Suppressor macrophage treated with lipopolysaccharide for 4 hours (primary cell): ENCODE measurements at regions not wholly inside any gene's neighbourhood (a gene's known extent, or its start where the extent isn't known, plus 50 kb on each side); places are given as distances from the start of the nearest gene placed in this dataset.

ENCODE experiments used
- DNase-seq: peaks from one replicate; pipeline ENCODE4 v3.0.0-alpha.2; 2020

DNA sequence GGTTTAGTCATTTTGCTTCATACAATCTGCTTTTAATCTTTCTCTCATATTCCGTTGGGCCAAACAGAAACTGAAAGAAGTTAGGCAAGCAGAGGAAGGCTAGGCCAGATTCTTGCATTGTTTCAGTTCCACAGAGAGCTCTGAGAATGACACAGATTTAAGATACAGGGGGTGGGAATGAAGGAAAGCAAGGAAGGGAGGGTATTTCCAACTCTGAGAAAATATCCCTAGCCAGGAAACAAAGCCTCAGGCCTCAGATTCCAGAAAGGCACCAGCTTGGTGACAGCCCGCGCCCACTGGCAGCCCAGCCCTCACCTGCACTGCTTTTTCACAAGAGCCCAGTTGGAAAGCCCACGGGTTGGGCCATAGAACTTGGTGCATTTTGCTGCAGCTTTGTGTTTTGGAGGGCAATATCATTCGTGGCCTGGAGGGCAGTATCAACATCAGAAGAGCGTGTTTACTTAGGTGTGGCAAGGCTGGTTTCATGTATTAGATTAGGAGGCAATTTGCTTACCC is 63.5 kb downstream of the ENC1 start:
- peak; percentile 90 for DNase-seq

DNA sequence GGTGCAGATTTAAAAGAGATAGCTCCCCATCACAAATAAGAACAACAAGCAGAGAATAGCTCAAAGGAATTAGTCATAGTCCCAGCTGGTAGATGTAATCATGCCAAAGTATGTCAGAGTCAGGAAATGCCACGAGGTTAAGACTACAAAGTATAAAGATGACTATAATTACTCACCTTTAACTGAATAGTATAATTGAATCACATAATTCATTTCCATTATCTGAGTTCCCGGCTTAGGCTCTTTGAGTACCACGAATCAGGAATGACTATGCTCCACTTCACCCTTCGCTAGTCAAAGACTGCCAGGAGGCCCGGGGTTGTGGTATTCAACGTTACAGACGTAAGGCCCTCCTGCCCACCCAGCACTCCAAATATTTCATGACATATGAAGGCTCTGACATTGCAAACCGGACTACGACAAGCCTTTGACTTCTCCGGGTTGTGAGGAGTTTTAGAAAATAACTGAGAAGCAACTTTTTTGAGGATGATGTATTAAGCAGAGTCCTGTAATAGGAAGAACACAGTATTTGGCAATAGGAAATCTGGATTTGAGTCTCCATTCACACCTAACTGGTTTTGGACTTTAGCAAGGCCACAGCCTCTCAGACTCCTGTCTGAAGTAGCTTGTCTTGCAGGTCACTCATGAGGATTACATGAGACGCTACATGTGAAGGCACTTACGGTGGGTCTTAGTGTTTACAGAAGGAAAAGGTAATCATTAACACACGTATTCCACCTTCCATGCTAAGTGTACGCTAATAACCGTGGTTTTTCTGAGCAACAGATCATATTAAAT is 64.6 kb downstream of the ENC1 start:
- peak; percentile 34 for DNase-seq

DNA sequence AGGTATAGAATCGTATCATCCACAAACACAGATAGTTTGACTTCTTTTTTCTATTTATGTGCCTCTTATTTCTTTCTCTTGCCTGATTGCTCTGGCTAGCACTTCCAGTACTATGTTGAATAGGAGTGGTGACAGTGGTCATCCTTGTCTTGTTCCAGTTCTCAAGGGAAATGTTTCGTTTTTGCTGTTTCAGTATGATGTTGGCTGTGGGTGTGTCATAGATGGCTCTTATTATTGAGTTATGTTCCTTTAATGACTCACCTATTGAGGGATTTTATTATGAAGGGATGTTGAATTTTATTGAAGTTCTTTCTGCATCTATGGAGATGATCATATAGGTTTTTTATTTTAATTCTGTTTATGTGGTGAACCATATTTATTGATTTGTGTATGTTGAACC is 70.3 kb downstream of the ENC1 start:
- DNase-seq = peak; percentile 22

DNA sequence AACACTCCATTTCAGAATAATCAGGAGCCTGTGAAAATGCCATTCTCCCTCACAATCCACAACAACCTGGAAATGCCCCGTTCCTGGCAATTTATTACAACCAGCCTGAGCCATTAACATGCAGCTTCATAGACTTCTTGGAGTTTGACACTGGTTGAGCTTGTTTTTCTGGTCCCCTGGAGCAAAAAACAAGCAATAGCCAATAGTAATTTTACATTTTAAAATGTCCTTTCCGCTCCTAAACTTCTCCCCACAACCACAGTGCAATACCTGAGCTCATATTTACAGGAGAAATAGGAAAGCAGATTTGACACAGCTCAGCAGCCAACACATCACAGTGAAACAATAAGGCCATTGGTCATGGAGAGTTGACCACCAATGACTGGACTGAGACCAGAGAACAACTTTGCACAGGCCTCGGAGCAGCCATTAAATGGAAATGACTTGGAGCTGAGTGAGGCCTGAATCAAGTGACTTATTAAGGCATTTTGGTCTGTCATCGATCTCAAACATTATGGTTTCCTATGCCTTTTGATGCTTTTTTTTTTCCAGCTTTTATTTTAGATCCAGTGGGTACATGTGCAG is 73.0 kb downstream of the ENC1 start:
- DNase-seq = no peak

DNA sequence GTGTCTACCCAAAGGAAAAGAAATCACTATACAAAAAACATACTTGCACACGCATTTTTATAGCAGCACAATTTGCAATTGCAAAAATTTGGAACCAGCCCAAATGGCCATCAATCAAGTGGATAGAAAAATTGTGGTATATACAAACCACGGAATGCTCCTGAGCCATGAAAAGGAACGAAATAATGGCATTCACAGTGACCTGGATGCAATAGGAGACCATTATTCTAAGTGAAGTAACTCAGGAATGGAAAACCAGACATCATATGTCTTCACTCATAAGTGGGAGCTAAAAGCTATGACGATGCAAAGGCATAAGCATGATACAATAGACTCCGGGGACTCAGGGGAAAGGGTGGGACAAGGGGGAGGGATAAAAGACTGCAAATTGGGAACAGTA is 78.4 kb downstream of the ENC1 start:
- DNase-seq = no peak

DNA sequence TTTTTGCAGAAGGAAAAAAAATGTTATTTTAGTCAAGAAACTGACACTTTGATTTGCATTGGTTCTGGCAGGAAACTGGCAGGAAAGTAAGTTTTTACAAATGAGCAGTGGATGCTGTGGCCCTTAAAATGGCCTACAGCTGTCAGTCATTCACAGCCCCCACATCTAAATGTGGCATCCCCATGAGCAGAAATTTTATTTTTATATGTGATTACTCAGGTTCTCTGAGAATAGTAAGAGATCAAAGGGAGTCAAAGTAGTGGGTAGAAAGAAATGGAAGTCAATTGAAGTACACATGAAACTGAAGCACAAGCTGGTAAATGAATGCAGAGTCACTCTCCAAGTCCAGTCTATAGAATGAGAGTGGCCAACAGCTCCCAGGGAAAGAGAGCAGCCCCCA is 80.3 kb downstream of the ENC1 start:
- DNase-seq = no peak

DNA sequence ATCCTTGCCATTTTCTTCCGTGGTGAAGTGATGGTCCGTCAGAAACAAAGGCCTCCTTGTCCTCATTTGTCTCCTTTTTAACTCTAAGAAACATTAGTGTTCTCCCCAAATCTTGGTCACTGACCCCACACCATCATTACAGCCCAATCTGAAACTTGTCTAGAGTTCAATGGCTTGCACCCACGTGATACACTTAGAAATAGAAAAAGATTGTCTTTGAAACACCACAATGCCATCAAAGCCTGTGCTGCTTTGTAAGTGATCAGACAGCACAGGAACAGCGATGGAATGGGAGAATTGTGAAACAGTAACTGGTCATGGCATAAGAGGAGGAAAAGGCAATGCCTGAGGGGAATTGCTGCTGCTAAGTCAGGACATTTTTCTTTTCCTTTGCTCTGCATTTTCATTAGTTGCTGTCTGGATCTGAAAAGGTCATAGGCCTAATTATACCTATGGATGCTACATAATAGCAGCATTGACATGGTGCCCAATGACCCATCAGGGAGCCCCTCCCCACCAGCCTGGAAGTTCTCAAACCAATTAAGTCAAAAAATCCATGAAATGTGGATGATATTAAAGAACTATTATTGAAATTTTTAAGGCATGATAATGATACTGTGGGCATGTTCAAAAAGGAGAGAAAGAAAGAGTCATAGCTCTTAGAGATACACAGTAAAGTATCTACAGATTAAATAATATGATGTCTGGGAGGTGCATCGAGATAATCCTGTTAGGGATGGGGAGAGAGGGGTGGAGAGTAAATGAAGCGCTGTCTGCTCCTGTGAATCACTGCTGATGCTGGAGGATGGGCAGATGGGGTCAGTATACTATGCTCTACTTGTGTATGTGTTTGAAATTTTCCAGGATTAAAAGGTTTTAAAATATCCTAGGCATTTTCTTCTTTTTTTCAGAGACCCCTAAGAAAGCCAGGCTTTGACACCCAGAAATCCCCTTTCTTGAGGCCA is 83.6 kb downstream of the ENC1 start:
- no peak for DNase-seq

DNA sequence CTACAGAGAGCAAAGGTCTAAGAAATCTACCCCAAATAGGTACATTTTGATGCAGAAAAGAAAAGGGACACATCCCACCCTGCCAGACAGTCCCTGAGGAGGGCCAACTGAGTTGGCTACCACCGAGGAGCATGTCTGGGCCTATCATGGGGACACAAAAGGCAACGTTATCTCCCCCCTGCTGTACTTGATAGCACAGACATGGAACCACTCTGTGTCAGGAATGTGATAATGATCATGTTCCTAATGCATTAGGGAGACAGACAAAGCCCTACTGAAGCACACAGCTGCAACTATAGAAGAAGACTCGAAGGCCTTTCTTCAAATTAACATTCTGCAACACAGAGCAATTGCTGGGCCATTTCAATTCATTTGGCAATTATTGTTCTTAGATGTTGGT is 84.5 kb downstream of the ENC1 start:
- DNase-seq = no peak

DNA sequence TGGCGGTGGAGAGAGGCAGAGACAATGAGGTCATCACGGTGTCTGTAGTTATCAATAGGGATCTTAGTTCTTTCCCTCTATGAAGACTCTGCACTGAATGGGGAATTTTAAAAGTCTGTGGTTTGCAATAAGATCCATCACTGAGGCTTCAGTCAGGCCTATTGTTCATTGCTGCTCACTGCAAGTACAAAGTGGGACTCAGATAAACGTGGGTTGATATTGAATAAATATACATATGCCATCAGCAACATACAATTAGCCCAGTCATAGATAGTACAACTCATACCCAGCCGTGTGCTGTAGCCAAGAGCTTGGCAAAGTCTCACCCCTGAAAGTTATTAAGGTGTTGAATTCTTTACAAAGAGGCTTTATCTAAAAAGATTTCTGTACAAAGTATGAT is 88.4 kb downstream of the ENC1 start:
- DNase-seq = no peak

DNA sequence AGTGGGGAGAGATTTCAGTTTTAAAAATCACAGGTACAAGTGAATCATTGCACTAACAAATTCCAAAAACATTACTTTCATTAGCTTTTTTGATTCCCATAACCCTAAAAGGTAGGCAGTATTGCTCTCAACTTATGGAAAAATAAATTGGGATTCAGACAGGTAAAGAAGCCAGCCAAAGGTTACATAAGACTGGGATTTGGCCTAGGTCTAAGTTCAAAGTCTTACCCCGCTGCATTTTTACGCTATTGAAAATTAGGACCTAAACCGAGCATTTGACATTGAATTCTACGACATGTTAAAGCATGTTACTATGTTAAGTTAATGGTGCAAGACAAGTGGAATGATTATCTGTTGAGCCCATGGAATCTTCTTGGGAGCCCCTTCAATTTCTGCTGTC is 89.6 kb downstream of the ENC1 start:
- no peak for DNase-seq

DNA sequence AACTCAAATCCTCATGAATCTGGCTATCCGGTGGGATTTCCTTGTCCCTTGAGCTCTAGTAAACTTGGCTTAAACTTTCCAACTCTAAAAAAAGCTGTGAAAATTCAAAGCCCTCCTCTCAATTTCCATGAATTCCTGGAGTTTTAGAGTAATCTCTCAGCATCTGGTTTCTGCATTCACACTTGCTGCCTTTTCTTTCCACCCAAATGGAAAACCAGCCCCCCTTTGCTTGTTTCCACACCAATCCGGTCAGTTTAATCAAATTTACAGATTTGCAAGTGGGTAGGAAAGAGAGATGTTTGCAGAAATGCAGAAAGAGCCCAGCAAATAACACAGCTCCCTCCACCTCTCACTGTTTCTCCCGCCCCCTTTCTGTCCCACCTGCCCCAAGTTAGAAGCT is 91.1 kb downstream of the ENC1 start:
- DNase-seq = no peak

DNA sequence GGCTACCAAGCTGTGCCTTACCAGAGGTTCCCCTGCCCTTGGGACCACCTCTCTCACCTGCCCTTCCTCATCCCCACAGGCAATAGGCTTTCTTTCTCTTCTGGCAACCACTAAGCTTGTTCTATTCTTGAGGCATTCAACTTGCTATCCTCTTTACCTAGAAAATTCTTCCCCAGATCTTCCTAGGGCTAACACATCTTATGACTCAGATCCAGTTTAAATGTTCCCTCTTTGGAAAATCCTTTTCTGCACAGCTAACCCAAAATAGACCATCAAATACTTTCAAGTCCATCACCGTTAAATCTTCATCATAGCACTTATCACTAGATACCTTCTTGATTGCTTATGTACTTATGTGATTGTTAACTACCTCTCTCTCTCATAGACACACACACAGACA is 93.7 kb downstream of the ENC1 start:
- DNase-seq = no peak

DNA sequence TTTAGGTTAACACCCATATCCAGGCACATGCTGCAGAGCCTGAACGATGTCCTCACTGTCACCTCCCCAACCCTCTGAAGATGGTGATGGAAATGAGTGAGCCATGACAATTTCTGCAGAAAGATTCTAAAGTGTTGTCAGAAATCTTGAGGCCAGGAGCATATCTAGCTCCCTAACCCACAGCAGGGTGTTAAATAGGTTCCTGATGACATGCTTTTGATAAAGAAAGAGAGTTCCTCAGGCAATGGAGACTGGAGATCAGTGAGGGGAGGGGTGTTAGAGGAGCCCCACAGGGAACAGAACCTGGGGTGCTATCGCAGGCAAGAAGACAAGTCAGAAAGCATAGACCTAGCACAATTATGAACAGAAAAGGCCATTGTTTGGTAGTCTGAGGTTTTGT is 95.7 kb downstream of the ENC1 start:
- DNase-seq = no peak

DNA sequence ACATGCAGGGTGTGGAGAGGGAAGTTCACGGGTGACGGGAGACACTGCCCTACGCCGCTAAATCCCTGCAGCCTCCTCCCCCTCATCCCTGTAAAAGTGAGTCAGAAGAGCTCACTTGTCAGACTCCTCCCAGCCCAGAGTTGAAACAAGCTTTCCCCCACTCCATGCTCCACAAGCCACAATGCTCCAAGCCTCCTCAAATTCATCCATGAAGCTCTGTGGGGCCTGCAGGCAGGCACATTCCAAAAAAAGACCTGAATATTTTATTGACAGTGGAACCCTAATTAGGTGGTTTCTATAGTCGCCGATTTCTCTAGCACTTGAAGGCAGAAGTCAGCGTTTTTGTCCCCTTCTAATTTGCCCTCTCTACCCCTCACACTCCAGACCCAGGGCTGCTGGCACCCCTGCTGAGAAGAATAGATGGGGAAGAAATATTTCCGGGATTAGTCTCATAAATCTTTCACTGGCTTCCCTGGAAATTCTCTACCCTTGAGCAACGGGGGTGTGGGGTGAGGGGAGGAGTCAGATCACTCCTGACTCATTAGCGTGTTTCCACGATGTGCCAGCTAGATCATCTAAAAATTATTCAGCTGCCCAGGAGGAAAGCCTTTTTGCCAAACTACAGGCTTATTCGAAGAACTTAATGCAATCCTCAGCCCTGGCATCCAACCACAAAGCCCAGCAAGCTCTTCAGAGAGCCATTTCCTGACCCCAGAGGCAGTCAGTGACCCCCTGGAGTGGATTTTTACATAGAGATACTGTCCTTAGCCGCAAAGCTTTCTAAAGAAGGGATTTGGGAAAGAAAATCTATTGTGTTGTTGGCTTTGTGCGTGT is 97.1 kb downstream of the ENC1 start:
- DNase-seq = peak; percentile 23

DNA sequence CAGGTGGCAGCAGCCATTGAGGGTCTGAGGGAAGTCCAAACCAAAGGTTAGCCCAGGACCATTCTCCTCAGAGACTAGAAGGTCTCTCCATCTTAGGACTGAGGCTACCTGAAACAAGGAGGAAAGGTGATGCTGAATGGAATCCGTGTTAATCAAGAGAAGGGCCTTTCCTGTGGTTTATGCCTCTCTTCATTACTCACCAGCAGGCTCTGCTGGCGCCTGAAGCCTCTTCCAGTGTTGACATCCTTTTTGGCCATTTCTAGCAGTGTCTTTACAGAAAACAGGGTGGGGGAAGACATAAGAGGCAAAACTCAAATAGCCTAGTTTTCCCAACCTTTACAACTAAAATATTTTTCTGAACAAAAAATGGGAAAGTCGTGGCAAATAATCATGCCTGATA is 98.0 kb downstream of the ENC1 start:
- DNase-seq = no peak

DNA sequence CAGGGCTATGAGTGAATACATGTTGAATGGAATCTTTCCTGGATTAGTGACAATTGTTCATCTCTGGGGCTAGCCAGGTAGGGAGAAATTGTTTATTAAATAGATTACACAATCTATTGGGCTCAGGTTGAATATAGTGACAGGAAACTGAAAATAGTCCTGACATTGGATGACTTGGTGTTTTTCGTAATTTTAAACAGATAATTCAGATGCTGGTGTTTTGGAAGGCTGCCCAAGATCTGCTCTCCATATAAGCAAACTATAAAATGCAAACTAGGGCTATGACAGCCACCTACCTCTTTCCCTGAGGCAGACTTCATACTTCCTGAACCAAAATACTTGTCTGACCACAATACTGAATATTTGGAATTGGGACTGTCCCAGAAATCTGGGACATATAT is 99.1 kb downstream of the ENC1 start:
- no peak for DNase-seq

DNA sequence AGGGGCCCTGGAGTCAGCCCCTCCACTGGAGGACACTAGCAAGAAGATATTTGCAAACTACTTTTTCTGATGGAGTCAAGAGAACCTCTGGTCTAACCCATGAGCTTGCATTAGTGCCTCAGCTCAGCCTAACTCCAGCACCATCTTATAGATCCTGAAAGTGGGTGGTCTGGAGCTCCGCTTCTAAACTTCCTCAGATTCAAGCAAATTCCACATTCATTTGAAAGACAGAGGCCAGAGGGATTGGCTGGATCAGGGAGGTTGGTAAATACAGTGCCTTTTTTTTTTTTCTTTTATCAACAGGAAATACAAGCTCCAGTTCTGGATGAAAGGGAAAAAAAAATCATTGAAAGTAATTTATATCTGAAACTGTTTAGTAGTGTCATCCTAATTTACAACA is 99.9 kb downstream of the ENC1 start:
- no peak for DNase-seq

DNA sequence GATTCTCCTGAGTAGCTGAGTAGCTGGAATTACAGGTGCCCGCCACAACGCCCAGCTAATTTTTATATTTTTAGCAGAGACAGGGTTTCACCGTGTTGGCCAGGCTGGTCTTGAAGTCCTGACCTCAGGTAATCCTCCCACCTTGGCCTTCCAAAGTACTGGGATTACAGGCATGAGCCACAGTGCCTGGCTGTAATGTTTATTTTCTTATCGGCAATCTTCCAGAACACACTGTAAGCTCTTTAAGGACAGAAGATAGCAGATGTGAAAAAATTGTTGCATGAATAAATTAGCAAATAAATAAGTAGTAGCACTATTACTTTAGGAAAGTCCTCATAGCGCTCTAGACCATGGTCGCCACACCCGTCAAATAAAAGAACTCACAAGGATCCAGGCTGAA is 100.5 kb downstream of the ENC1 start:
- DNase-seq = no peak

DNA sequence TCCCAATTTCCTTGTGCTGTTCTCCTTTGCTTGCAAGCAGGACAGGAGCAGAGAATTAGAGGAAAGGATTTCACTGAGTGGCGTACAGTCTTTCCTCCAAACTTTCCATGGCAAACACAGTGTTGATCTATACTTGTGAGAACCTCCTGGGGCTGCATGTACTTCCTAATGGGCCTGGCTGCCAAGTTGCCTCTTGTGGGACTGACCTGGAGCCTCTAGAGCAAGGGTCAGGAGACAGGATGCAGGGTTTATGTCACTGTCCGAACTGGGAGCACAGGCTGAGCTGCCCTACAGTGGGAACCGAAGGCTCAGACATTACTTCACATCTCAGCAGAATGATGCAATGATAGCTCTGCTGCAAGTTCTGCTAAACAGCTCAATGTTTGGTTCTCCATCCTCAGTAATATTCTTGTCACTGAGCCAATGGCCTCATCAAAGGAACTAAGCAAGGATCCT is 102.3 kb downstream of the ENC1 start:
- DNase-seq = peak; percentile 89

DNA sequence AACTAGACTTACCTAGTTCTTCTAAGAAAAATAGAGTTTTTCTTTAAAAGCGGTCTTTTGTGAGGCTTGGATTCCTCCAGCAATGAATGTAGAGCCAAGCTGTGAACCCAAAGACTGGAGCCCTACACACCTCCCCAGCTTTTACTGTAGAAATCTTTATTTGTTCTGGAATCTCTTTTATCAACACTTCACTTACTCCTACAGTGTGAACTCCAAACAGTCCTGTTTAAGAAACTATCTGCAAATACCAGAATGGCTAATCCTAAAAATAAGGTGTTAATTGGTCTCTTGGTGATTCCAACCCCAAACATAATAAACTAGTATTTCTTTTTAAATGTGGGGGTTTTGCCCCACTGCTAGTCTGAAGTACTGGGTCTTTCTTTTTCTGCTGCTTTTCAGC is 103.9 kb downstream of the ENC1 start:
- DNase-seq = no peak

DNA sequence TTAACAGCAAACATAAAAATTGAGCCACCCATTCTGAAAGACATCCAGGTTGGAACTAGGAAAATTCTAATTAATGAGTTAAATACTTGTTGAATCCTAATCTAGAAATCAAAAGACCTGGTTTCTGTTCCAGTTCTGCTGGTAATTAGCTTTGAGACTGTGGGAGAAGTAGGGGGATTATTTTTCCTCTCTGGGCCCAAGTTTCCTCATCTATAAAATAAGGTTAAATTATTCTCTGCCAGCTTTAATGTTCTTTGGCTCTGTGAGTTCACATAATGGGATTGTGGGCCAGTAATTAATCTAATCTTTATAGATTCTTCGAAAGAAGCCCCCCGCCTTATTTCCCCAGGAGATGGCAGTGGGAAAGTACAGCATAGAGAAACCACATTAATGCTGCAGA is 104.6 kb downstream of the ENC1 start:
- no peak for DNase-seq

DNA sequence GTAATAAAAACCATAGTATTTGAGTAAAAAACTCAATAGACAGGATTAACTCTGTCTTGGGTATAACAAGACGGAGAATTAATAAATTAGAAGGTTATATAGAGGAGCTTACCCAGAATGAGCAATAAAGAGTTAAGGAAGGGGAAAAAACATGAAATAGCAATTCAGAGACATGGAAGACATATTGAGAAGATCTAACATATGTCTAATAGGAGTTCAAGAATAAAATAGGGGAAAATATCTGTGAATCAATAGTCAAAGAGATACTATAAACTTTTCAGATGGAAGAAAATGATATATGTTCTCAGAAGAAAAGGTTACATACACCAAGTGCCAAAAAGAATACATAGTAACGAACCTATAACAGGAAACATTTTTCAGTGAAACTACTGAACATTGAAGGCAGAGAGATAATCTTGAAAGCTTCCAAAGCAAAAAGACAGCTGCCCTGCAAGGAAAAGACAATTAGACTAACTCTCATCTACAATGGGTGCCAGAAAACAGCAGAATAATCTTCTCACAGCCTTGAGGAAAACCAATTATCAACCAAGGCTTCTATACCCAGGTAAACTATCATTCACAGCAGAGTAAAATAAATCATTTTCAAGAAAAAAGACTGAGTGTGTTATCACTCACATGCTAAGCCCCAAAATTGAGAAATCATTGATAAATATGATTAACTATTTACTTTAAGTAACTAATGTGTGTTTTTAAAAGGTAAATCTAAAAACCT is 106.0 kb downstream of the ENC1 start:
- DNase-seq = no peak
